ENCODE measurements at regions not wholly inside any gene's neighbourhood (a gene's known extent, or its start where the extent isn't known, plus 50 kb on each side); places are given as distances from the start of the nearest gene placed in this dataset.
A peak's percentile ranks its signal among the peaks of the same experiment; 100 is the strongest.
"Not testable (repeated sequence)": the region's sequence is repeated elsewhere in the genome, so short reads cannot be mapped to it uniquely, and the experiment has no call there.

DNA sequence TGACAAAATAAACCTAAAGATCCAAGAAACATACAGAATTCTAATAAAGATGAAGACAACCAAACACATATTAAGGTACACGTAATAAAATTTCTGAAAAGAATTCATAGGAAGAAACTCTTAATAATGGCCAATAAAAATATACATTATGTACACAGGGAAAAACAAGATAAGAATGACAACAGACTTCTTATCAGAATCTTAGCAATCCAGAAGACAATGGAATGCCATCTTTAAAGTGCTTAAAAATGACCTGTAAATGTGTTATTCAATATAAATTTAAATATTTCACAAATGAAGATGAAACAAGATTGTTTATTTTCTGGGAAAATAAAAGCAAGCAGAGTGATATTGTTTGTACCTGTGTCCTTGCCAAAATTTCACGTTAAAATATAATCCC, 530.4 kb upstream of the PTBP2 start:
- no peak for DNase-seq (ENCODE audit: low spot score)

DNA sequence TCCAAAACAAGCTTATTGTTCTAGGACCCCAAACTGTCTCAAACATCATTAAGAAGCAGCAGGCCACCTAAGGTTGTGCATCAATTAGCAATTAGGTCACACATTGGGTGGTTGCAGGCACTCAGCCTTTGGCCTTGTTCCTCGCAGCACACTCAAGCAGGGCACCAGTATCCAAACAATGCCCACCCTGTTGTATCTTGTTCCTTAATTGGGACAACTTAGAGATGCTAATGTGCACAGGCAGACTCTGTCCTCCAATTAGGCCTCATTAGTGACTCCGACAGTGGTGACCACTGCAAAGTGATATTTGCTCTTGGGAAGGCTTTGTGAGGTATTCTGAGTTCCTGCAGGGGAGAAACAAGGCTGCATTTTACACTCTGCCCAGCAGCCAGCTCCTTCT, 515.1 kb upstream of the PTBP2 start:
- DNase-seq (ENCODE audit: low spot score), result no peak

DNA sequence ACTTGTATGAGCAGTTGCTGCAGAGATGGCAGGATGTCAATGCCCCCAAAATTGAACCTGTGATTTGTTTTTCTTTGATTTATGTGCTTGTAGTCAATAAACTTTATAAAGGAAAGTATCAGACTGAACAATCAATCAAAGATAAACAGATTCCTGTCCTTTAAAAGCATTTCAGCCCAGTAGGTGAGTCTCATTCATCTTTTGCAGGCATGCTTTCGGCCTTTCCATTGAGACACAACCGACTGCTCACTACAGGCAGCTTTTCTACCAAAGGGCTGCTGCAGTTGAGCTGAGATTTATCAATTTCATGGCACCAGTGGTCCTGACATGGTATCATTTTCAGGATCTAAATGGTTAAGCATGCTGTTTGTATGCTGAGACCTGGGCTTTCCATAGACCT, 513.6 kb upstream of the PTBP2 start:
- DNase-seq (ENCODE audit: low spot score), result no peak

DNA sequence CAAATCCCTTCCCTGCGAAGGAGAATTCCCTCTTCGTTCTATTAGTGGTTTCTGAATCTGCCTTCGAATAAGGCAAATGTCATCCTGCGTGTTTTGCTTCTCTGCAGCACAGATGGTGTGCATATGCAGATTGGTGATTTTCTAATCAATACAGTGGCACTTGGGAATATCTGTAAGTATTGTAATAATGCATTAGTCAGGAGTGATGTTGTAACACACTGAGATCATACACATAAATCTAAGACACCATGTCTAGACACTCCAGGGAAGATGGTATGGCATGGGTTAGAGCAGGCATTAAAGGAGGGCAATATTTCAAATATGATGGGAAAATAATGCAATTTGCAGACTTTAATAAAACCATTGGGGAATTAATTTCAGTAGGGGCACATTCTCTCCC, 513.2 kb upstream of the PTBP2 start:
- no peak for DNase-seq (ENCODE audit: low spot score)

DNA sequence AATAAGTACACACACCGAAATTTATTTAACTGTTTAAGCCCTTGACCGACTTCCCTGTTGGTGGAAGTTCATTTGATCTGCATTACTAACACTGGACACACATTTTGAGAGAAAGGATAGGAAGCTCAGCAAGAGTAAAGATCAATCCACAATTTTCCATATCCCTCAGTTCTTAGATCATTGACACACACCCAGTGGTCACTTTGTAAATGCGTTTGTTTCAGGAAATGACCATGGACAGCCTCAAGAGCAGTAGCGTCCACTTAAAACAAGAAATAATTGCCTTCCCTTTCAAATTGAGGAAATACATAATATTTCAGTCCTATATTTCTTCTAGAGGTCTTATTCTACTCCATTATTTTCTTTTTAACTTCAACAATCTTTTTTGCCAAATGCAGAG, 511.5 kb upstream of the PTBP2 start:
- DNase-seq (ENCODE audit: low spot score), result no peak

DNA sequence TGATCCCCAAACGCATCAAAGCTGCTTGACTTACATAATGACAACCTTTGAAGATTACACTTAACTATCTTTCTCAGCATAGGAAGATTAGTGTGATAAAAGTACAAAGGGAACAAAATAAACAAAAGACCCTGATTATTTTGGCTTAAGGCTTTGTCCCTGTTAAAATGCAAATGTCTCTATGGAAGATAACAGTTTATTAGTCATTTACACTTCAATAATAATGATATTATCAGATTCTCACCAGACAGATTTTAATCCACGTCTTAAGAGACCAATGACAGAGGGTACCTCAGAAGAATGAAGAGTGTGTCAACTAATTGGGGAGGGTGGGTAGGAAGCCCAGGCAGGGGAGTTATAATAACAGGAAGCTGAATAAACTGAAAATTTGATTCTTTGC, 510.4 kb upstream of the PTBP2 start:
- DNase-seq (ENCODE audit: low spot score), result no peak

DNA sequence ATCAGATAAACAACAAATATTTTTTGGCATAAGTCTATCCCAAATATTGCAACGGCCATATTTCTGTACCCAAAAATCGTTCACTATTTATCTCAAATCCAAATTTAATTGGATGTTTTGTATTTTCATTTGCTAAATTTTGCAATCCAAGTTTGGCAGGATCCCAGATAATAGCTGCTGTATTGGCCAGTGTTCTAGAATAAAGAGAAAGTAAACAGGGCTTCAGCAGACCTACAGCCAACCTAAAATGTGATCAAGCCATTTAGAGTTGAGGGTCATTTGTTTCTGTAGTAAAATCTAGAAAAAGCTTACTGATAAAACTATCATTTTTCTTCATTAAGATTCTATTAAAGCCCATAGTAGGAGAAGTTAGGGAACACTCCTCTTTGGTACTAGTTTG, 506.6 kb upstream of the PTBP2 start:
- no peak for DNase-seq (ENCODE audit: low spot score)

DNA sequence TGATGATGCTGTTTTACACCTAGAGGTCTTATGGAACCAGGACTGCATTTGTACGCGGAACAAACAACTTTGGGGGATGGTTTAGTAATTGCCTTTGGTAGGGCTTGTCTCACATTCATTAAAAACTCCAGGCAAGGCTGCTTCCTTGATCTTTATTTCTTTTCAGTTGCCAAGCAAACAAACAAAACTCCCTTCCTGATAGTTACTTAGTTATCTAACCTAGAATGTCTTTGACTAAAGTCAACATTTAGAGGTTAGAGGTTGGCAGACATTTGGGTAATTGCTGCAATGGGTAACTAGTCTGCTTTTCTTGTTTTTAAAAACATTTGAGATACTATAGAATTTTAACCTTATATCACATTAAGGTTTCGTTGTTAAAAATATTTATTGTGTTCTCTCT, 500.9 kb upstream of the PTBP2 start:
- no peak for DNase-seq (ENCODE audit: low spot score)

DNA sequence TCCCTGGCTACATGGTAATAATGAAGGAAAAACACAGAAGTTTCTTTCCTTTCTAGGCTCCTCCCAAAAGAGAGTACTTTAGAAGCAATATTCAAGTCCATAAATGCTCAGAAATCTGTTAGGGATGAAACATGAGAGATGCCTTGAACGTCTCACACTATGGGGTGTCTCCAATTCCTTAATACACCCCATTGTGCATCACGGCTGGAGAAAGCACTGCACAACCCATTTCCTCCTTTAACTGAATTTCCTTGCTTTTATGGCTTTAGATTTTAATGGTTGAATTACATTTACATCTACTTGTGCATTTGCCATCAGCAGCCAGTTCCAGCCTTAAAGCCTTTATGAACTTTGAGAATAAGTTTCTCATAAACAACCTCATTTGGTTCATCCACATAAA, 498.9 kb upstream of the PTBP2 start:
- DNase-seq (ENCODE audit: low spot score), result no peak

DNA sequence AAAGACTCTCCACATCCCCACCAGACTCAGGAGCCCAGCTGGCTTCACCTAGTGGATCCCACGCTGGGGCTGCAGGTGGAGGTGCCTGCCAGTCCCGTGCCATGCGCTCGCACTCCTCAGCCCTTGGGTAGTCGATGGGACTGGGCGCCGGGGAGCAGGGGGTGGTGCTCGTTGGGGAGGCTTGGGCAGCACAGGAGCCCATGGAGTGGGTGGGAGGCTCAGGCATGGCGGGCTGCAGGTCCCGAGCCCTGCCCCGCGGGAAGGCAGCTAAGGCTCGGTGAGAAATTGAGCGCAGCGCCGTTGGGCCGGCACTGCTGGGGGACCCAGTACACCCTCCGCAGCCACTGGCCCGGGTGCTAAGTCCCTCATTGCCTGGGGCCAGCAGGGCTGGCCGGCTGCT, 497.4 kb upstream of the PTBP2 start:
- not testable (repeated sequence) for DNase-seq (ENCODE audit: low spot score)

DNA sequence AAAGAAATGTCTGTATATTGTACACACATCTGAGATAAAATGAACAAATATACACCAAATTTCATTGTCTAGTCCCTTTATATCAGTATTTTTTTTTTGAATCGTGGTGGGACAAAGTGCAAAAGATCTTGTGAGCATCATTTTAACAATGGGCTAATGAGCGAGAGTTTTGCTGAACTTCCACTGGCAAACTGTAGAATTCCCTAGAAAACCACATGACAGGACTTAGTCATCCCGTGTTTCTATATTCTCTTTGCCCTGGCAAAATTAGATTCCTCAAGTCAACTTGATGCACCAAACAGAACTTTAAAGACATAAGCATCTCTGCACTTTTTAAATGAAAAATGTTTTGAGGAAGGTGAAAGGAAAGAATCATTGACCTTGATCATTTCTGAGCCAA, 488.2 kb upstream of the PTBP2 start:
- no peak for DNase-seq (ENCODE audit: low spot score)

DNA sequence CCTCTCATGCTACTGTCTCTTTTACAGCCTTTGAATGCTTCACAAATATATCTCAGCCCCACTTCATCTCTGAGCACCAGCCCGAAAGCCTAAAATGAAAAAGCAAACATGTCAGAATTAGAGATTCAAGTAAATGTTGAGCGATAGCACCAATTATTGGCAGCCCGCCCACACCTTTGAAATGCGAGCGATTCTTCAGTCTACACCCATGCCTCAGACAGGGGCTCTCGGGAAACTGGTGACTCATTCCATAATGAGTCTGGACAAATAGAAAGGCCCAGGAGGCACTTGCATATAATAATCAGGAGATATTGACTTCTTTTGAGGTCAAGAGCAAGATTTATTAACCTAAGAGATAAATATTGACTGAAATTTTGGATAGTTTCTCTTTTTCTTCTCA, 487.3 kb upstream of the PTBP2 start:
- DNase-seq (ENCODE audit: low spot score), result no peak

DNA sequence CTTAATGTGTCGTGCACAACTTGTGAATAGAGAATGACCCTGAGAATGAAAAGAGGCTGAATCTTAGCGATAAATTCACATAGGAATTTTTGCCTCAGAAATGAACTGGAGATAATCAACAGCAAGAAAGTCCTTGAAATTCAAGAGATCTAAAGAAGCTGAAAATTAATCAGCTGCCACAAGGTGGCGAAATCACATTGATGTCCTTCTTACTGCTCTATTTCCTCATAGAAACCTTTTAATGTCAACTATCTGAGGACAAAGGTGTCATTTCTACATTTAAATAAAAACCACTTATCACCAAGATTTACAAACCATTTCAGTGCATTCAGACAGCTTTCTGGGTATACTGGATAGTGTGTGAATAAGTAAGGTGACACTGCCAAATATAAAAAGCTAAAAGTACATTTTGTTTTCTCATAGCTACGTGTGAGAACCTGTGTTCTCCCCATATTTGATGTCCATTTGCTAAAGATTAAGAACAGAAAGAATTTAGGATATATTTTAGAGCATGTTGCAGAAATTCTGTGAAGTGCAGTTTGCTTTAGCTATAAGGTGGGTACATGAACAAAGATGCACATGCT, 485.3 kb upstream of the PTBP2 start:
- peak; percentile 14 for DNase-seq (ENCODE audit: low spot score)

DNA sequence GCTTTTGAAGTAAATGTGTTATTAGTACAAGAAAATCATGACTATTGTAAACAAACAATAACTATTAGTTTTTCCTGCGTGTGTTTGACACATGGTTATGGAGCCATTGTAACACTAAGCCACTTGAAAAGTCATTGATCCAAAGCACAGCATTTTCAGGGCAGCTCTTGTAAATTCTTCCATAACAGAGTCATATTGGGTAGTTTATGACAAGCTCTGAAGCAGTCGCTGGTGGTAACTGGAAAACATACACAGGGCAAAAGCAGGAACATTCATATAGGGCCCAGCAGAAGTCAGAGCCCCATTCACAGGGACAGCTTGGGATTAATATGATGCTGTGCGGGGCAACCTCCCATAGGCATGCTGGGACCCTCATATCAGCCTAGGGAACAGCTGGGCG, 483.2 kb upstream of the PTBP2 start:
- no peak for DNase-seq (ENCODE audit: low spot score)

DNA sequence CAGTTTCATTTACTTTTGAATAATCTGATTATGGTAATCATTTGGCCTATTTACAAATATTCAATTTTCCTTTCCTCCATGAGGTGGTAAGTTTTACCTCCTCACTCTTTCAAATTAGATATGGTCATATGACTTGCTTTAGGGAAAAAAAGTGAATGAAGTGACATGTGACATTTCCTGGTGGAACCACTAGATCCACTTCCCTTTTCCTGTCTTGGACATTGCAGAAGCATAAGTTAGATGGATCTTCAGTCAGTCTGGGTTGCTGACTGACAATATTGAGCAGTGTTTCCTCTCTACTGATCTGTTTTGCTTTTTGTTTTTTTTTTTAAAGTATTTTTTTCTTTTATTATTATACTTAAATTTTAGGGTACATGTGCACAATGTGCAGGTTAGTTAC, 481.1 kb upstream of the PTBP2 start:
- no peak for DNase-seq (ENCODE audit: low spot score)

DNA sequence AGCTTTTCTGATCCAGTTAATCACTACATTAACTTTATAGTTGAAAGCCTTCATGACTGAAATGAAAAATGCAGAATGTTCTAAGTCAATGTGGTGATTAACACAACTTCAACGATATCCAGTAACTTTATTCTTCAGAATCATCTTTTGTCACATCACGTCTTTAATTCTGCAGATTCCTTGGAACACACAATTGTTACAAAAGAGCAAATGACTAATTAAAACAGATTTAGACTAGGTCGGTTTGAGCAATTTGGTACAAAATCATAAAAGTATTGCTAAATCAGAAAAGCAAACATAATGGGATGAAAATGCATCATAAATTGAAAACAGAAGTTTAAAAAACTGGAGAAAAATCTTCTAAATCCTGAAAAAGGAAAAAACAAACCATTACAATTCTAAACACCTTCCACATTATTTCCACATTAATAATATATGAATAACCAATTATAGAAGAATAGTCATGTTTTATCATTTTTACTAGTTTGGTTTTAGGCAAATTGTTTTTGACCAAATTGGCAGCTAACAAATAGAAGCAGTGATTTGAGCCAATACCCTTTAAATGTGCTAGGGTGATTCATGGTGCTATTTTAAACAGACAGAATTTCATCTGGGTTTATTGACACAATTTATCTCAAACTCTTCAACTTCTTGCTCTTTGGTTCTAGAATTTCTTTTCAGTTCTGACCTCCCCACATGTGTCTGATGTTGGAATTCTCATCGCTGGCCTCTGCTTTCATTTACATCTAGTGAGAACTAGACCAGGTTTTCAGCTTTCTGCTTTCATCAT, 468.1 kb upstream of the PTBP2 start:
- DNase-seq (ENCODE audit: low spot score), result no peak

DNA sequence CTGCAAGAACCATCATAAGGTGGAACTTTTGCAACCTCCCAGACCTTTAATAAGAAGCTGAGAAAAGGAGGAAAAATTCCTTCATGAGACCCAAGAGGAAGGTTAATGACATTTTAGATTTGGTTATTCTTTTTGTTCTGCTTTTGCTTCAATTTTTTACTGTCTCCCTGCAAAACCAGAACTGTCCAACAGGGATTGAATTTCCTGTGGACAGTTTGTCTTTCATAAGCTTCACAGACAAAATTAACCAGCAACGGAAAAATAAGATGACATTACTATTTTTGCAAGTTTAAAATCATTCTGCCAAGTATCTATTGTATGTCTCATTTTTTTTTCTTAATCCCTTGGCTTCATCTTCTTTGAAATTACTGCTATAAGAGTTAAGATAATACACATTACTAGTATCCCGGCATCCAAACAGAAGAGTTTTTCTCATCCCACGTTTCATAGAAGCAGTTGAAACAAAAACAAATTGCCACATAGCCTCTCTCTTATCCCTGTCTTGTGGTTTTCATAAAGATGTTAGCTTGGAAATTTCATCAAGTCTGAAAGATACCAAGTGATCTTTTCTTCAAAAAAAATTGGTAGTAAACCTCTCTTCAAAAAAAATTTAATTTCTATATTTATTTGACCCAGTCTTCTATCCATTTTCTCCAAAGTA, 465.3 kb upstream of the PTBP2 start:
- DNase-seq (ENCODE audit: low spot score), result no peak

DNA sequence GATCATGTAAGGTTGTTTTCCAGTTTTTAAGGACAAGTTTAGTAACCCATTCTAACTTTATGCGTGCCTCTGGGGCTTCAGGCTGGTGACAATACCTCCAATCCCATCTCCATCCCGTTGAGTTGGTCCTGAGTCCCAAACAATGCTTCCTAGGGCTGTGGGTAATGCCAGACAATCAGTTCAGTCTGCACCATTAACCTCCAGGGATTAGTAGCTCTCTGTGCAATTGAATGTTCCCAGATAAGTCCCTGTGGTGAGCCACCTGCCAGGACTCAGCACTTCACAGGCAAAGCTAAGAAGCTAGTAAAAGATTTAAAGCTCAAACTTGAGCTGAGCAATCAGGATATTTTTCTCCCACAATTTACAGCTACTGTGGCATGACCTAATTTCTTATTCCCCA, 462.2 kb upstream of the PTBP2 start:
- DNase-seq (ENCODE audit: low spot score), result peak; percentile 37

DNA sequence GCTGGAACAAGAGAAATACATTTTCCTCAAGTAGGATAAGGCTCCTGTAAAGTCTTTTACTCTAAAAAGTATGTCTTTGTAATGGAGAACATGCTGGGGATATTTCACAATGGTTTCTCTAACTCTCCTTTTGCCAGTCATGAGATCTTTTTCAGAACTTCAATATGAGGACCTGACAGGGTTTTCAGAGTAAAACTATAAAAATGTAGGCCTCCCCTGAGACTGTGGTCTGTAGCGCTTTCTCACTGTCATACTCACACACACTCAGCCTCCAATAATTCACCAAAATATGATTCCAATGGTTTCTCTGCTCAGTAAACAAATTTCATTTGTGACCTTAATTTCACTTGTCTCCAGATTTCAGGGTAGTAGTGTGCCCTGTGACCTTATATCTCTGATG, 440.1 kb upstream of the PTBP2 start:
- DNase-seq (ENCODE audit: low spot score), result no peak

DNA sequence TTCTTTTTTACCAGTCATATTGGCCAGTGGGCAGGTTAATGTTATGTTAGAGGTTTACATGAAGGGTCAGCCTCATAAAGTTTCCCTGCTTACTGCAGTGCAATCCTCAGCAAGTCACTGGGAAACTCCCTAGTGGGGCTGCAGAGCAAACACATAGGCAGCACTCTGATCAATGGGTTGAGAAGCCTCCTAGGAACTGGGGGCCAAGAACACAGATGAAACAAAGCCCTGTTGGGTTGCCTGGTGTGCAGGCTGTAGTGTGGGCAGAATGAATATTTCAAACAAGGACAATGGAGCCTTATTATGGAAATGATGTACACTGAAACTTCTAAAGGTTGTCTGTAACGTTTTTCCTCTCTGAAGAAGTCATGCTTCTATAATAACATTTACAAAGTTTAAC, 431.6 kb upstream of the PTBP2 start:
- no peak for DNase-seq (ENCODE audit: low spot score)

DNA sequence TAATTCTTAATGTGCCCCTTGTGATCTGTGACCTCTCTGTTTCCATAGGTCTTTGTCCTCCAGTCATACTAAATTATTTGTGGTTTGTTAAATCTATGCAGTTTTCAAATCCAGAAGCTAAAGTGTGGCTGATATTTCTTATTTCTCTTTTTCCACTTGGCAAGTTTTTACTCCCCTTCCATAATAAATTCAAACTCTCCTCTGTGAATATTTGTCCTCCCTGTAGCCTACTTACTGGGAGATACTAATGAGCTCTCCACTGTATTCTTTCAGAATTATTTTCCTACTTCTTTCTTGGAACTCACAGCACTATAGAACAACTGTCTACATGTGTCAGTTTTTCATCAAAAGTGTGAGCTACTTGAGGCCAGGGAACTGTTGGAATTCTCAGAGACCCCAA, 430.8 kb upstream of the PTBP2 start:
- no peak for DNase-seq (ENCODE audit: low spot score)

DNA sequence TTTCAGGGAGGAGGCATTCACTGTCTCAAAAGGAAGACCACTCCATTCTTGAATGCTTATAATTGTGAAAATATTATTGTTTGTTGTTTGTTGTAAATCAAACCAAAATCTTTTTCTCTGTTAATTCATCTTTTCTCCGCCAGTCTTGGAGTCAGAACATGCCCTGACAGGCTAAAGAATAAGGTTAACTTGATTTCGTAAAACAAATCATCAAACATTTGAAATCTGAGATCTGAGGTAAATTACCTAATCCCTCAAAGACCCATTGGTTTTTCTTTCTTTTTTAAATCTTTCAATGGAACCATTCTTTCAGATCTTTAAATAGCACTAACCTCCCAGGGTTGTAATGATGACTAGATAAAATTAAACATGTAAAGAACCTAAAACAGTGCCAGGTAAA, 430.1 kb upstream of the PTBP2 start:
- no peak for DNase-seq (ENCODE audit: low spot score)

DNA sequence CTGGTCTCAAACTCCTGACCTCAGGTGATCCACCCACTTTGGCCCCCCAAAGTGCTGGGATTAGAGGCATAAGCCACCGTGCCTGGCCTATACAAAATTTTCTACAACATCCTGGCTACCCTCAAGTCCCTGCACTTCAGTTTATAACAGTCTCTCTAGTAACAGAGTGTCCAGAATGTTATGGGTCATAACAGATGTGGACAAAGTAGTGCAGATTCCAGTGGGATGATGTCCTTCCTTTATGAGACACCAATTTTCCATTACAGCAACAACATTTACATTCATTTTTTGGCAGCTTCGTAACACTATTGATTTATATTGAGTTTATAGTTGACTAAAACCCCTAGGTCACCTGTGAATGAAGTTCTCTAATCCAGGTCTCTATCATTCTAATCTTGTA, 429.4 kb upstream of the PTBP2 start:
- no peak for DNase-seq (ENCODE audit: low spot score)

DNA sequence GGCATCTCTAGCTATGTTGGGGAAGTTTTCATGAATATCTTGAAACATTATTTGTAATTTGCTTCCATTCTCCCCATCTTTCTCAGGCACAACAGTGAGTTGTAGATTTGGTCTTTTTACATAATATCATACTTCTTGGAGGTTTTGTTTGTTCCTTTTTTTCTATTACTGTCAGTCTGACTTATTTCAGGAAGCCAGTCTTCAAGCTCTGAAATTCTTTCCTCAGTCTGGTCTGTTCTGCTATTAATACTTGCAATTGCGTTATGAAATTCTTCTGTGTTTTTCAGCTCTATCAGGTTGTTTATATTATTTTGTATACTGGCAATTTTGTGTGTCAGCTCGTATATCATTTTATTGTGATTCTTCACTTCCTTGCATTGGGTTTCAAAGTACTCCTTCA, 424.6 kb upstream of the PTBP2 start:
- no peak for DNase-seq (ENCODE audit: low spot score)

Measured in iPS-NIHi11 (cell line).